NCI-H526 treated with DMSO at 0.1 percent for 48 hours (cell line): ENCODE measurements at regions not wholly inside any gene's neighbourhood (a gene's known extent, or its start where the extent isn't known, plus 50 kb on each side); places are given as distances from the start of the nearest gene placed in this dataset.
A peak's percentile ranks its signal among the peaks of the same experiment; 100 is the strongest.
"Not testable (repeated sequence)": the region's sequence is repeated elsewhere in the genome, so short reads cannot be mapped to it uniquely, and the experiment has no call there.

Experiments
- DNase-seq: peaks from one replicate; lab custom pipeline; 2025; lab: John Stamatoyannopoulos, UW

DNA sequence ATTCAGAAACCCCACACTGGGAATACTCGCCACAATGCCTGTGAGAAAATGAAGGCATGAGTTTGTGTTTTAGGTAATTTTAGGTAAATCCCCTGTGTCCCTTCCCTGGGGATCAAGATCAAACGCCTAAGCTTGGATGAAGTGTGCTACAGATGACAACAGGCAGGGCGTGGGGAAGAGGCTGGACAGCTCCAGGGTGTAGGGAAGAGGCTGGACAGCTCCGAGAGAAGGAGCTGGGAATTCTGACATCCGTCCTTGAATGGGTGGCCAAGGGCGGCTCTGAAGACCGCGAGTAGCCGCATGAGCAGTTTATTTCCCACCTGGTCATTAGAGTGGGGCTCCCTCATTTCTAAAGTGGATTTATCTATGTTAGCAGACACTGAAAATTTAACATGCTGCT, 109.7 kb downstream of the RAMP3 start:
- DNase-seq, result no peak

DNA sequence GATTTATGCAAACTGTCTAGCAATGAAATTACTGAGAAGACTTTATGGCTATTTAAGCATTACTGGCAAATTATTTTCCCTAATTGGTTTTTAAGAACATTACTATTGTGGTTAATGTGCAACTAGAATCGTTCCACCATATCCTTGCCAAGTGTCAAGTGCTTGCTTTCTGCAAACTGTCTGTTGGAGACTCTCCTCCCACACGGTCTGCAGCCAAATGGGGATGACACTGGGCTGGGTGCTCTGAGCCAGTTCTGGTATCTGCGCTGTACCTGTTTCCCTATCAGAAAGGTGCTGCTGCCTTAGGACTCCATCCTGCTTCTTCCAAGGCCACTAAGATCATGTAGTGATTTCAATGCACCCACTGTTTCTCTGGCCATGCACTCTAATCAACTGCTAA, 110.4 kb downstream of the RAMP3 start:
- peak; percentile 12 for DNase-seq

DNA sequence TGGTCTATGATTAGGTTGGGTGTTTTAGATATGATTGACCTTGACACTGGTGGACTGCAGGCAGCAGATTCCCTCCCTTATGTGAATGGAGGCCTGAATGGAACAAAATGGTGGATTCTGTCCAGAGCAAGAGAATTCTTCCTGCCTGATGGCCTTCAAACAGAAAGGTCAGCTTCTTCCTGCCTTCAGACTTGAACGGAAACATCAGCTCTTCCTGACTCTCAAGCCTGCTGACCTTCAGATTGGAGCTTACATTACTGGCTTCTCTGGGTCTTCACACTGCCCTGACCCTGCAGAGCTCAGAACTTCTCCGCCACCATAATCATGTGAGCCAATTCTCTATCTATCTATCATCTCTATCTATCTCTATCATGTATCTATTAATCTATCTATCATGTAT, 111.6 kb downstream of the RAMP3 start:
- no peak for DNase-seq

DNA sequence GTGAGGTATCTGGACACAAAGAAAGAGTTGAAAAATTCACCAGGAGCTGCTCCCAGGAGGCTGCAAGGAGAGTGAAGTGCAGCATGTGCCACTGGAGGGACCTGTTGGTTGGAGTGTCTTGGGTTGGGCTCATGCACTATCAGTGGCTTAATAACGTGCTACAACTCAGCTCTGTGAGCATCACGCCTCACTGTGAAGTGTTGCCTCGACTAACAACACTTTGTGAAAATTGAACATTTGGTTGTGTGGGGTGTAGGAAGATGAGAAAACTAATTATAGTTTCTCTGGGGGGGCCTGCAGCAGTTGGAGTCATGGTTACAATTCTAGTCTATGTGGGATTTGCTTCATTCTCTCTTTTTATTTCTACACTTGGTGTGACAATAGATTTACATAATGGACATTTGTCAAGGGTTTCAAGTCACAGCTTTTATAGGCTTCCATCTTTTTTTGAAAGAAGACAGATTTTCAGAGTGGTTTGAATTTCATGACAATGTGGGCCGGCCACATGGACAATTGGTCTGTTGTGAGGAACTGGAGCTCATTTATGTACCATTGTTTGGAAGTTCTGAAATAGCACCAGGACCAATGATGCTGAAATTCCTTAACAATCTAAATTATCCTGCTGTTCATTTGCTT, 121.3 kb downstream of the RAMP3 start:
- no peak for DNase-seq

- DNase-seq, result not testable (repeated sequence)
Measured at GRCh38 chr7:45289611-45290010, 132.0 kb downstream of the RAMP3 start.

GRCh38 chr7:45290880-45291279, 133.3 kb downstream of the RAMP3 start:
- DNase-seq, result no peak

GRCh38 chr7:45292481-45292880, 134.9 kb downstream of the RAMP3 start:
- no peak for DNase-seq

DNA sequence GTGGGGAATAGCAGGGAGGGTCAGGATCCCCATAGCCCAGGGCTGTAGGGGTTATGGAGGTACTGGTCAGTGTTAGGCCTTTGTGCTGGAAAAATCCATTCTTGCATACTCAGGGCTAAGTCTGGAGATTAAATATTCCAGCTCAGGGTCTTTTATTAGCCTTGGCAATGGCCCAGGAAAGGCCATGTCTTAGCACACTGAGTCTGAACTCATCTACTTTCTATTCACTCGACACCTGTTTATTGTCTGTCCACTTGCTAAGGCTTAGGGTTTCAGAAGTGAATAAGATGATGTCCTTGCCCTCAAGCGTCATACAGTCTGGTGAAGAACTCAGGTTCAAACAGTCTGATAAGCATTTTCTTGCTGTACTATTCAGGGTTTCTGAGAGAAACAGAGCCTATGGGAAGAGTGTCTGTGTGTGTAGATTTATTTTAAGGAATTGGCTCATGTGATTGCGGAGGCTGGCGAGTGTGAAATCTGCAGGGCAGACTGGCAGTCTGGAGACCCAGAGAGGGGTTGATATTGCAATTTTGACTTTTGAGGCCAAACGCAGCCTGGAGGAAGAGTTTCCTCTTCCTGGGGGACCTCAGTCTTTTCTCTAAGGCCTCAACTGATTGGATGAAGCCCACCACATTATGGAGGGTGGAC, 135.8 kb downstream of the RAMP3 start:
- DNase-seq, result no peak

DNA sequence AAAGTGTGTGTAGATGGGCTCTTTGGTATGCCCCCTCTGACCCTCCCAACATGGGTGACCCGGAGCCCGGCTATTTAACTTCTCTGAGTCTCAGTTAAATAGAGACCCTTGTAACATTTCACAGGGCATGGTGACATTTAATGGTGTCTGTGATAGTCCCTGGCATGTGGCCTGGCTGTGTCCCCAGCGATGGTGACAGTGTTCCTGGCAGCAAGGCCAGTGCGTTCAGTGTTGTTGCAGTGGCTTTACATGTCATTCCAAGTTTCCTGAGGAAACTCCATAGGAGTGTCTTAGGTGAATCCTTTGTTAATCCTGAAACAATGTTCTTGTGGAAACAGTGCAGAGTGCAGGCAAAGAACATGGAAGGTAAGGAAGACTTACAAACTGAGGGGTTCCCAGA, 137.0 kb downstream of the RAMP3 start:
- no peak for DNase-seq

- no peak for DNase-seq
Measured at GRCh38 chr7:45295222-45295621, 137.6 kb downstream of the RAMP3 start.

DNA sequence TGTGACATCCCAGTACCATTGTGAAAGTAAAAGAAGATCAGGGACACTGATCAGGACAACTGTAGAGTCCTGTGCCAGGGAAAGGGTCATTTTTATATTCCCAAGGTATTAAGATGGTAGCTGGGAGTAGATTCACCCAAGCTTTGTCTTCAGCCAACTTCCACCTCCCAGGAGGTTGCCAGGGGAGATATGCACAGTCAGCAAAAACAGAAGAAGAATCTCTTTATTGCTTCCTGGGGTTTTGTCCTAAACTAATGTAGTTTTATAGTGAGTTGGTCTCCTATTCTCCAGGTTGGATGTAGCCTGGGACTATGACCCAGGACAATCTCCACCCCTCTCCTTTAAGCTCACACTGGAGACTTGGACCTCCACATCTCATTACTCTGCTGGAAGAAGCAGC, 139.2 kb downstream of the RAMP3 start:
- no peak for DNase-seq

DNA sequence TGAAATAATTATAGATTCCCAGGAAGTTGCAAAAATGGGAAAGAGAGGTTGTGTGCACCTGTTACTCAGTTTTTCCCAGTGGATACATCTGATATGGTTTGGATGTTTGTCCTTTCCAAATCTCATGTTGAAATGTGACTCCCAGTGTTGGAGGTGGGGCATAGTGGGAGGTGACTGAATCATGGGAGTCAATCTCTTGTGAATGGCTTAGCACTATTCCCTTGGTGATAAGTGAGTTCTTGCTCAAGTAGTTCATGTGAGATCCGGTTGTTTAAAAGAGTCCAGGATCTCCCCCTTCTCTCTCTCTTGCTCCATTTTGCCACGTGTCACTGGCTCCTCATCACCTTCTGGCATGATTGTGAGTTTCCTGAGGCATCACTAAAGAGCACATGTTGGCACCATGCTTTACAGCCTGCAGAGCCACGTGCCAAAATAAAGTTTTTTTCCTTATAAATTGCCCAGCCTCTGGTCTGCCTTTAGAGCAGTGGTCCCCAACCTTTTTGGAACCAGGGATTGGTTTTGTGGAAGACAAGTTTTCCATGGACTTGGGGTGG, 149.2 kb downstream of the RAMP3 start:
- no peak for DNase-seq

- DNase-seq, result no peak
Measured at GRCh38 chr7:45311597-45311996, 154.0 kb downstream of the RAMP3 start.

DNA sequence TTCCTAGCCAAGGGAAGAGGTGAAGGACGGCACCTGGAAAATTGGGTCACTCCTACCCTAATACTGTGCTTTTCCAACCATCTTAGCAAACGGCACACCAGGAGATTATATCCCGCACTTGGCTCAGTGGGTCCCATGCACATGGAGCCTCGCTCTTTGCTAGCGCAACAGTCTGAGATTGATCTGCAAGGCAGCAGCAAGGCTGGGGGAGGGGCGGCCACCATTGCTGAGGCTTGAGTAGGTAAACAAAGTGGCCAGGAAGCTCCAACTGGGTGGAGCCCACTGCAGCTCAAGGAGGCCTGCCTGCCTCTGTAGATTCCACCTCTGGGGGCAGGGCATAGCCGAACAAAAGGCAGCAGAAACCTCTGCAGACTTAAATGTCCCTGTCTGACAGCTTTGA, 157.9 kb downstream of the RAMP3 start:
- DNase-seq, result not testable (repeated sequence)

- DNase-seq, result no peak
Measured at GRCh38 chr7:45324683-45325237, 167.2 kb downstream of the RAMP3 start.

GRCh38 chr7:45325378-45325777, 167.8 kb downstream of the RAMP3 start:
- no peak for DNase-seq

GRCh38 chr7:45328403-45328981, 170.9 kb downstream of the RAMP3 start:
- DNase-seq, result no peak

DNA sequence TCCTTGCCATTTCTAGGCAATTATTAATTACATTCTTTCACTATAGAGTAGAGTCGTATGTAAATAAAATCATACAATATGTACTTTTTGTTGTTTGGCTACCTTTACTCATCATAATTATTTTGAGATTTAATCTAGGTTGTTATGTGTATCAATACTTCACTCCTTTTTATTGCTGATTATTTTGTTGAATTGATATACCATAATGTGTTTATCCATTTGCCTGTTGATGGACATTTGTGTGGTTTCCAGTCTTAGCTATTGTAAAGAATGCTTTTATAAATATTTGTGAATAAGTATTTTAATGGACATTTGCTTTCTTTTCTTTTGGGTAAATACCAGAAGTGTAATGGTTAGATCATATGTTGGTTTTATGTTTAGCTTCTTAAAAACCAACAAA, 174.0 kb downstream of the RAMP3 start:
- DNase-seq, result no peak

- DNase-seq, result not testable (repeated sequence)
Measured at GRCh38 chr7:45335024-45335423, 177.4 kb downstream of the RAMP3 start.

- no peak for DNase-seq
Measured at GRCh38 chr7:45342236-45342635, 184.6 kb downstream of the RAMP3 start.

DNA sequence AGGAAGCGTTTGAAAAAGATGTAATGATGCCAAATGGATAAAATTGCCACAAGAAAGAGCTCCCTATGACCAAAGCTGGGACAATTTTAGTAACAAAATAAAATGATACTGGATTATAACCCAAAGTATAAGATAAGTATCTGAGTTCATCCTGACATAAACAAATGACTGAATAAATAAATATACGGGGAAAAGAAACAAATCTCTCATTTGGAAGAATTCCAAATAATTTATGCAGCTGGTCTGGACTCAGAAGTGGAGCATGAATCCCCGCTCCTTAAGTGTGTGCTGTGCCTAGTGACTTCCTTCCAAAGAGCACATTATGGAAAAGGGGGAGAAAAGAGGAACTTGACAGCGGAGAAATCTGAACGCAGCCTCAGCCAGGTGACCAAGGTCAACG, 186.2 kb downstream of the RAMP3 start:
- no peak for DNase-seq

DNA sequence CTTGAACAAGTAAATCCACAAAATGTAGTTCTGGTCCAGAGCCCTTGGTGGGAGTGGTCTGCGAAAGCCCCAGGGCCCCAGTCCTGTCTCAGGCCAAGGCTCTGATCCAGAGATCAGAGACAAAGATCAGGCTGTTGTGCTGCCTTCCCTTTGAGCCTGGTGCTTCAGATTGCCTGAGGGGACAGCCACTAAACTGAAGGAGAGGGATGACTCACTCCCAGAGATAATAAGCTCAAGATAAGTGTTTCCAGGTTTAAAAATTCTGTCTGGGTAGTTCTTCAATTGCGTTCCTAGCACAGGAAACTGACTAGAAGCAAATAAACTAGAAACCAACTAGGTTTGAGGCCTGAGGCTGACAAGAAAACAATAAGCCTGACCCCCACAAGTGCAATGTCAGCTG, 190.2 kb downstream of the RAMP3 start:
- no peak for DNase-seq

DNA sequence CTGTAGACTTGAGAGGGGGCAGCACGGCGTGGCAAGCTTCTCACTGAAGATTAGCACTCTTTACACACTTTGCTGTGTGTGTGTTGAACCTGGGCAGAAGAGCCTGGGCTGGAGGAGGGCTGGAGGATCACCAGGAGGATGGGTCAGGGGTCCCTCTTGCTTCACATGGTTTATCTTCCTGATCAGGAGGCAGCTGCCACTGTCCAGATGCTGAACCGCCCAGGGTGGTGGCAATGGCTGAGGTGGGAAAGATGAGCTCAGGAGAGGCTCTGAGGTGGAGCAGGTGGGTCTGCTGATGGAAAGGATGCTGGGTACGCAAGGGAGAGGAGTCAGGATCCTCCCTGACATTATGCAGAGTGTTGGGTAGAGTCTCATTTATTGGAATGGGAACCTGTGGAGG, 191.5 kb downstream of the RAMP3 start:
- DNase-seq, result no peak
